C4-2B (cell line): ENCODE measurements at regions not wholly inside any gene's neighbourhood (a gene's known extent, or its start where the extent isn't known, plus 50 kb on each side); places are given as distances from the start of the nearest gene placed in this dataset.
A peak's percentile ranks its signal among the peaks of the same experiment; 100 is the strongest.

Source experiments
- H3K27ac ChIP-seq: fragments of 450-650 bp; 2 replicates; pipeline ENCODE4 v1.5.1; 2017
- CTCF ChIP-seq: fragments of 450-650 bp; conservative IDR thresholded peaks from 2 replicates; pipeline ENCODE4 v1.5.1; 2017; ENCODE audit warnings: mild to moderate bottlenecking
- ZFX ChIP-seq: fragments of 450-650 bp; IDR thresholded peaks from 2 replicates; pipeline ENCODE4 v1.6.1; 2017

DNA sequence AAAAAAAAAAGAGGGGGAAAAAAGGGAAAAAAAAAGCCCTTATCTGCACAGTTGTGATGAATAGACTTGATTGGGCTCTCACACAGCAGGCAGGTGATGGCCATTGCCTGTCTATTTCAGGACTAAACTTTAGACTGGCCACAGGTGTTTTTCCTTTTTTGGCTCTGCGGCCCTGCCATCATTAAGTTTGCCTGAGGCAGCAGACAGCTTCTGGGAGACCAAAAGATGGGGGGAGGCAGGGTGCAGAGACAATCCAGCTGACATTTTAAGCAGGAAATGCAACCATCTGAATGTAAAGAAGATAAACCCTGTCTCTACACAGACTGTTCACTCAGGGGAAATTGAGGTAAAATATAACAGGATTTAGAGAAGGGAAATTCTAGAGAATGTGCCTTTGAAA is 295.0 kb upstream of the KCNH8 start:
- TF ChIP-seq CTCF = no peak
- no peak for TF ChIP-seq ZFX
- H3K27ac ChIP-seq = no peak overlapping the region

DNA sequence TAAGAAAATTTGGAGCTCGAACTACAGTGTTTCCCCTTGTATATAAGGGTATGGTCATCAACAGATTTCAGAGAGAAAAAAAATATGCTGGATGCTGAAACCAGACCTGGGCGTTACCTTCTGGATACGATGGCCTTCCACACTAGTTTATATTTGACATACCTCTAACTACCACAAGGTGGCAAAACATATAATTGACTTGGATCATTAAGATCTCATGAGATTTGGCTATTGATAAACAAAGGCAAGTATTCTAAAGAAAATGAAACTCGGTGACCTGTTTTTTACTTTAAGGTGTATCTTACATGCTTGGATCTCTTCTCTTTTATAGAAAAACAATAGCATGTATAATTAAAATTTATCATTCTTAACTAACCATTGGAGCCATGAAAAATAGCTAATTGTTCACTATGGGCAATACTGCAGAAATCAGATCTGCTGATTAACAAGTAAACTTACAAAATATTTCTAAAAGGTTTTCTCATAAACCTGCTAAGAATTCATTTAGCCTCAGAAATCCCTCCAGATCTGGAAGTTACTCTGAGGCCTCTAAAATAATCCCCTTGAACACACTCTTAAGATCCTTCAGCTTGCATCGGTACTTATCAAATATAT is 300.6 kb upstream of the KCNH8 start:
- no peak overlapping the region for H3K27ac ChIP-seq
- TF ChIP-seq CTCF (peak; percentile 63), ZFX (no peak)

DNA sequence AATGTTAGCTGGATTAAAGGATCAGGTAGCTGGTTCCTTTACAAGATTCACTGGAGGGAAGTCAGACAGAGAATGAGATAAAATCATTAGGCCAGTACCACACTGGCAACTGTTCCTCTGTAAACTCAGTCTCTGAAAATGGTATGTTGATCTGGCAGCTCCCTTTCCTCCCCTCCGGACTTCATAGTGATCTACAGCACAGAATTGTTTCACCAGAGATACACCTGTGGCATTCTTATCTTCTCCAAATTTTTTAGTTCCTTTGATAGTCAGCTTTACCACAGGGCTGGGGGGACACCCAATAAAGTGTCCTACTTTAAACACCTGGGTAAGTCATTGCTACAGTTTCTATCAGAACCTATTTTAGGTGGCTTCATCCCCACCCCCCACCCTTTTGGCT is 304.3 kb upstream of the KCNH8 start:
- TF ChIP-seq ZFX = no peak
- TF ChIP-seq CTCF = no peak
- H3K27ac ChIP-seq = no peak overlapping the region

- no peak overlapping the region for H3K27ac ChIP-seq
- TF ChIP-seq ZFX (no peak), CTCF (no peak)
Measured at GRCh38 chr3:18843188-18843587, 305.1 kb upstream of the KCNH8 start.

DNA sequence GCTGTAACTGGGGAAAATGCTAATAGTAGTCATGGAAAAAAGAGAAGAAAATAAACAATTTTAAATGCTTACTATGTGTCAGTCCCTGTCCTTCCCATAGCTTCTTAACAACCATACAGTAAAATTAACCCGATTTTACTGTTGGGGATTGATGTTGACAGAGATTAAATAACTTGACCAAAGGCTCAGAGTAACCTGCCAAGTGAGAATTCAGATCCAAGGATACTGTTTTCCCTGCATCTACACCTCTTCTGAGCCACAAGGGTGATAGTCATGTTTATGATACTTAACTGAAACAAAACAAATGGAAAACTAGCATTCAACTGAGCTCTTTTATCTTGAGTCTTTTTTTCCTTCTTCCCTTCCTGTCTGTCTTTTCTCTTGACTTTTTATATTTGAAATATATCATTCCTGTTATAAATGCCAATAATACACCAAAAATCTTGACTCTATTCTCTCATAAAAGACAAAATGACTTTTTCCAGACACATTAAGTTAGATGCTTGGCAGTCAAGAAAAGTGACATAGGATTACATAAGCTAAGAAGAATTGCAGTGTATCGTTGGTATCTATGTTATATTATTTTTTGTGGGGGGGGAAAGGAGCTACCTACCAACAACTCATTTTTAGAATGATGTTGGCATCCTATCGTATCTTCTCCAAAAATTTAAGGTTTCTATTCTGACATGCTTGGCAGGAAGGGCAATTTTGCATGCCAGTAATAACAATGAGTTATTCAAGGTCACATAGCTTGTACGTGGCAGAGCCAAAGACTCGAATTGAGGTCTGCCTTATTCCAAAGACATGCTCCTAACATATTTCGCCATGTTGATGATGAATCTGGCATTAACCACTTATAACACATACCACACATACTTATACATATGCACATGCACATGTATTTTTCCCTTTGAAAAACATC is 306.6 kb upstream of the KCNH8 start:
- TF ChIP-seq ZFX = no peak
- no peak for TF ChIP-seq CTCF
- H3K27ac ChIP-seq = no peak overlapping the region

DNA sequence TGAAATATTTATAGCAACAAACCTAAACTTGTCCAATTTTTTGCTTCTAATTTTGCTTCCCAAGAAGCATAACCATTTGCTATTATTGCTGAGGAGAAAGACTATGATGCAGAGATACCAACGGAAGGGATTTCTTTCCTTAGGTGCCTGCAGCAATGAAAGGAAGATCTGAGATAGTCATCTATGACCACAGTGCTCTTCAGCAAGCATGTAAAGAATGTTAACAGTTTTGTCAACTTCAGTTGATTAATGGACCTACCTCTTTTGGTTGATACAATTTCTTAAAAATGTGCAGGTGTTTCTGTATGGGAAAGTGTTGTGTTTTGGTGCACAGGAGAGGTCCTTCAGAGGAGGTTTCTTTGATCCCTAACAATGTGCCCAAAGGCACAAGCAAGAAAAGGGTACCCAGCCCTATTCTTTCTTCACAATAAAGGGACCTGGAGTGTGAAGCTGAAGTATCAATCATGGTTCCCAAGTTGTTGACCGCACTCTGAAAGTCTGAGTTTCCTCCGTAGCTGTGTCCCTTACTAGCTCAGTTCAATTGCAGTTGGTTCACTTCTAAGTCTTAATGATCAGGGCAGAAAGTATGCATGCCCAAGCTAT is 307.7 kb upstream of the KCNH8 start:
- H3K27ac ChIP-seq = no peak overlapping the region
- no peak for TF ChIP-seq CTCF
- no peak for TF ChIP-seq ZFX

DNA sequence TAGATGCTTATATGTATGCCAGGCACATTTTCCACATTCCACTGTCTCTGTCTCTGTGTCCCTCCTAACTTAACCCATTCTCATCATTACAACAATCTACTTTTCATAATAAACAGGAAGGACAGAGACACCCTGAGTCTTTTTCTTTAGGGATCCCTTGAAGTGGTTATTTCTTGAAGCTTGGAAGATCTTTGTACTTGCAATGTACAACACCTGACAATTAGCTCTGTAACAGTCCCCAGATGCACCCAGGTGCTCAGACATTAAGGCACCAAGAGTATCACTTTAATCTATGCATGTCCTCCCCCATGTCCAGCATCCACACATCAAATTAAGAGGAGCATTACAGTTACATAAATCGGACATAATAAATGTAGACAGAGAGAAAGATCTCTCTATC is 309.6 kb upstream of the KCNH8 start:
- TF ChIP-seq CTCF = no peak
- no peak for TF ChIP-seq ZFX
- H3K27ac ChIP-seq = no peak overlapping the region
